ENCODE measurements at regions not wholly inside any gene's neighbourhood (a gene's known extent, or its start where the extent isn't known, plus 50 kb on each side); places are given as distances from the start of the nearest gene placed in this dataset.

- TF ChIP-seq POLR2A (IDR thresholded peaks at IDR 0.05), result no peak
- TF ChIP-seq, protein P1, sequence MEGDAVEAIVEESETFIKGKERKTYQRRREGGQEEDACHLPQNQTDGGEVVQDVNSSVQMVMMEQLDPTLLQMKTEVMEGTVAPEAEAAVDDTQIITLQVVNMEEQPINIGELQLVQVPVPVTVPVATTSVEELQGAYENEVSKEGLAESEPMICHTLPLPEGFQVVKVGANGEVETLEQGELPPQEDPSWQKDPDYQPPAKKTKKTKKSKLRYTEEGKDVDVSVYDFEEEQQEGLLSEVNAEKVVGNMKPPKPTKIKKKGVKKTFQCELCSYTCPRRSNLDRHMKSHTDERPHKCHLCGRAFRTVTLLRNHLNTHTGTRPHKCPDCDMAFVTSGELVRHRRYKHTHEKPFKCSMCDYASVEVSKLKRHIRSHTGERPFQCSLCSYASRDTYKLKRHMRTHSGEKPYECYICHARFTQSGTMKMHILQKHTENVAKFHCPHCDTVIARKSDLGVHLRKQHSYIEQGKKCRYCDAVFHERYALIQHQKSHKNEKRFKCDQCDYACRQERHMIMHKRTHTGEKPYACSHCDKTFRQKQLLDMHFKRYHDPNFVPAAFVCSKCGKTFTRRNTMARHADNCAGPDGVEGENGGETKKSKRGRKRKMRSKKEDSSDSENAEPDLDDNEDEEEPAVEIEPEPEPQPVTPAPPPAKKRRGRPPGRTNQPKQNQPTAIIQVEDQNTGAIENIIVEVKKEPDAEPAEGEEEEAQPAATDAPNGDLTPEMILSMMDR (IDR thresholded peaks at IDR 0.05), result no peak
These were observed 275.2 kb upstream of the MEIS2 start for GRCh38 chr15:37375519-37375918.

All from testis (tissue), 2 donors.